Activated CD8-positive, alpha-beta T cell treated with anti-CD3 and anti-CD28 coated beads for 36 hours (primary cell): ENCODE measurements at regions not wholly inside any gene's neighbourhood (a gene's known extent, or its start where the extent isn't known, plus 50 kb on each side); places are given as distances from the start of the nearest gene placed in this dataset.

Source experiments
- ATAC-seq: fragments of 200-7000 bp; cut with Tn5 transposase; one replicate; pipeline ENCODE4 v1.10.0; 2021; ENCODE audit warnings: mild to moderate bottlenecking, moderate library complexity
- CTCF ChIA-PET: fragments of 350-600 bp; sonication (Branson Sonifier 250); formaldehyde crosslinking; loops from one replicate; lab custom pipeline; 2021; ENCODE audit warnings: antibody characterized with exemption; lab: Charles Lee
- POLR2A ChIA-PET: fragments of 350-600 bp; sonication (Branson Sonifier 250); formaldehyde crosslinking; loops from one replicate; lab custom pipeline; 2021; ENCODE audit warnings: antibody characterized with exemption; lab: Charles Lee
- DNase-seq: peaks from one replicate; pipeline ENCODE4 v3.0.0-alpha.2; 2020
- H3K27ac Mint-ChIP-seq: one replicate; pipeline ENCODE4 v1.8.0; 2021; ENCODE audit warnings: mild to moderate bottlenecking, mixed read lengths
- H3K27me3 Mint-ChIP-seq: one replicate; pipeline ENCODE4 v1.8.0; 2021; ENCODE audit warnings: mixed read lengths
- H3K36me3 Mint-ChIP-seq: one replicate; pipeline ENCODE4 v1.8.0; 2021; ENCODE audit warnings: low read depth, mixed read lengths
- H3K4me1 Mint-ChIP-seq: one replicate; pipeline ENCODE4 v1.8.0; 2021; ENCODE audit warnings: low read depth, mixed read lengths
- H3K4me3 Mint-ChIP-seq: one replicate; pipeline ENCODE4 v1.8.0; 2021; ENCODE audit warnings: mild to moderate bottlenecking, moderate library complexity, mixed read lengths
- H3K9me3 Mint-ChIP-seq: one replicate; pipeline ENCODE4 v1.8.0; 2021; ENCODE audit warnings: mixed read lengths
- intact Hi-C: fragments of 100-400 bp; cut with micrococcal nuclease; formaldehyde crosslinking; loops from one replicate; pipeline ENCODE4 v1.10.0; 2022
- TF ChIP-seq, protein P1 (sequence below): fragments of 200-600 bp; IDR thresholded peaks from one replicate; pipeline ENCODE4 v1.8.0; 2022; ENCODE audit warnings: antibody characterized with exemption, mild to moderate bottlenecking

DNA sequence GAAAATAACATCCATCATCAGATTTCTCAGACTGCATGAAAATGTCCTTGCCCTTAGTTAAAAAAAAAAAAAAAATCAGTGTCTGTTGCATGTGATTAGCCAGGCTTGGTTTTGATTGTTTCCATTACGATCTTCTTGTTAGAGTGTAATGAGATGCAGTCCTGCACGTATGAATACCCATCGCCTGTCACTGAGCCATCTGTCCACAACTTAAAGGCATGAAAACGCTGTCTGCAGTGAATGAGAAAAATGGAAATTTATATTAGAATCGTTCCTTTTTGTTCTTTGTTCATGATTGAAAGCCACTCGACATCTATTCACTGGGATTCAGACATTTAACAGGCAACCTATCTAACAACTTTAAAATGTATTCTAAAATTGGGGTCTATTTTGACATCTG, 521.7 kb upstream of the SPHKAP start:
- ATAC-seq (no peak), DNase-seq (no peak)
- intact Hi-C loops = no loop called here
- Mint-ChIP-seq H3K4me3 (no peak overlapping the region), H3K36me3 (no peaks in the 10 kb centered on the region), H3K27ac (no peak overlapping the region), H3K4me1 (no peaks in the 10 kb centered on the region), H3K9me3 (peaks cover 2% of the 10 kb centered on the region), H3K27me3 (no peaks in the 10 kb centered on the region)
- ChIA-PET CTCF (no interaction called here), POLR2A (no interaction called here)
- TF ChIP-seq, protein P1, sequence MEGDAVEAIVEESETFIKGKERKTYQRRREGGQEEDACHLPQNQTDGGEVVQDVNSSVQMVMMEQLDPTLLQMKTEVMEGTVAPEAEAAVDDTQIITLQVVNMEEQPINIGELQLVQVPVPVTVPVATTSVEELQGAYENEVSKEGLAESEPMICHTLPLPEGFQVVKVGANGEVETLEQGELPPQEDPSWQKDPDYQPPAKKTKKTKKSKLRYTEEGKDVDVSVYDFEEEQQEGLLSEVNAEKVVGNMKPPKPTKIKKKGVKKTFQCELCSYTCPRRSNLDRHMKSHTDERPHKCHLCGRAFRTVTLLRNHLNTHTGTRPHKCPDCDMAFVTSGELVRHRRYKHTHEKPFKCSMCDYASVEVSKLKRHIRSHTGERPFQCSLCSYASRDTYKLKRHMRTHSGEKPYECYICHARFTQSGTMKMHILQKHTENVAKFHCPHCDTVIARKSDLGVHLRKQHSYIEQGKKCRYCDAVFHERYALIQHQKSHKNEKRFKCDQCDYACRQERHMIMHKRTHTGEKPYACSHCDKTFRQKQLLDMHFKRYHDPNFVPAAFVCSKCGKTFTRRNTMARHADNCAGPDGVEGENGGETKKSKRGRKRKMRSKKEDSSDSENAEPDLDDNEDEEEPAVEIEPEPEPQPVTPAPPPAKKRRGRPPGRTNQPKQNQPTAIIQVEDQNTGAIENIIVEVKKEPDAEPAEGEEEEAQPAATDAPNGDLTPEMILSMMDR = no peak

- intact Hi-C loops = no loop called here
- ATAC-seq (no peak), DNase-seq (no peak)
- ChIA-PET POLR2A (no interaction called here), CTCF (no interaction called here)
- H3K9me3 Mint-ChIP-seq = peaks cover 2% of the 10 kb centered on the region
- no peaks in the 10 kb centered on the region for H3K36me3 Mint-ChIP-seq
- no peak overlapping the region for H3K4me3 Mint-ChIP-seq
- no peaks in the 10 kb centered on the region for H3K27me3 Mint-ChIP-seq
- TF ChIP-seq, protein P1 = no peak
- no peak overlapping the region for H3K27ac Mint-ChIP-seq
- no peaks in the 10 kb centered on the region for H3K4me1 Mint-ChIP-seq
Observed at GRCh38 chr2:228701506-228701905, 520.0 kb upstream of the SPHKAP start.

- H3K9me3 Mint-ChIP-seq = peaks cover 2% of the 10 kb centered on the region
Observed at GRCh38 chr2:228700638-228701037, 519.2 kb upstream of the SPHKAP start.

DNA sequence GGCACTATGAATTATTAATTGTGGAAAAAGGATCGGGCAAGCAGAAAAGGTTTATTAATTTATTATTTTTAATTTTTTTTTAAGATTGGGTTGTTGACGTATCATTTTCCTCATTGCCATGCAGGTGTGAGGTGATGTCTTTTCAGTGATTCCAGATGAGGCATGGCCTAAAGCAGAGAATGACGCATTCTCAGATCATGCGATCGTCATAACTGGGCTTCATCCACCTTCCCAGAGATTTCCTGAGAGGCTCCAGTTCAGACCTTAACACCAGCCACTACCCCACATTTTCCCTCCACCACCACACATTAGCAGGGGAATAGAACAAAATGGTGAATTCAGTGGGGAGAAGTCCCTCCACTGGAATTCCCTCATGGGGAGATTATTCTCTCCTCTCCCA, 518.4 kb upstream of the SPHKAP start:
- no peak overlapping the region for H3K27ac Mint-ChIP-seq
- no peaks in the 10 kb centered on the region for H3K4me1 Mint-ChIP-seq
- H3K4me3 Mint-ChIP-seq = no peak overlapping the region
- intact Hi-C loops = no loop called here
- ATAC-seq = no peak
- peaks cover 2% of the 10 kb centered on the region for H3K9me3 Mint-ChIP-seq
- TF ChIP-seq, protein P1 = no peak
- ChIA-PET POLR2A (no interaction called here), CTCF (no interaction called here)
- no peak for DNase-seq
- no peaks in the 10 kb centered on the region for H3K36me3 Mint-ChIP-seq
- no peaks in the 10 kb centered on the region for H3K27me3 Mint-ChIP-seq

More at GRCh38 chr2:228700638-228701037, 519.2 kb upstream of the SPHKAP start:
- DNase-seq (no peak), ATAC-seq (no peak)
- ChIA-PET CTCF (no interaction called here), POLR2A (no interaction called here)
- H3K4me3 Mint-ChIP-seq = no peak overlapping the region
- no peaks in the 10 kb centered on the region for H3K4me1 Mint-ChIP-seq
- H3K36me3 Mint-ChIP-seq = no peaks in the 10 kb centered on the region
- no peak overlapping the region for H3K27ac Mint-ChIP-seq
- no peaks in the 10 kb centered on the region for H3K27me3 Mint-ChIP-seq
- intact Hi-C loops = no loop called here
- TF ChIP-seq, protein P1 = no peak

GRCh38 chr2:228699400-228699799, 517.9 kb upstream of the SPHKAP start:
- H3K36me3 Mint-ChIP-seq = no peaks in the 10 kb centered on the region
- ChIA-PET POLR2A (no interaction called here), CTCF (no interaction called here)
- H3K27me3 Mint-ChIP-seq = no peaks in the 10 kb centered on the region
- TF ChIP-seq, protein P1 = no peak
- no peak overlapping the region for H3K27ac Mint-ChIP-seq
- ATAC-seq (no peak), DNase-seq (no peak)
- H3K9me3 Mint-ChIP-seq = peaks cover 2% of the 10 kb centered on the region
- intact Hi-C loops = no loop called here
- no peak overlapping the region for H3K4me3 Mint-ChIP-seq
- H3K4me1 Mint-ChIP-seq = no peaks in the 10 kb centered on the region
